GM19452 (cell line): ENCODE measurements at regions not wholly inside any gene's neighbourhood (a gene's known extent, or its start where the extent isn't known, plus 50 kb on each side); places are given as distances from the start of the nearest gene placed in this dataset.

ENCODE experiments used
- ATAC-seq: cut with Tn5 transposase; IDR thresholded peaks from one replicate; pipeline ENCODE4 v1.9.1; 2021; ENCODE audit not compliant: unreplicated experiment

GRCh38 chr2:52779446-52779845 lies 988.2 kb upstream of the CHAC2 start:
- no peak for ATAC-seq

- no peak for ATAC-seq
Measured at GRCh38 chr2:52776571-52776970, 991.0 kb upstream of the CHAC2 start.

- ATAC-seq = no peak
Measured at GRCh38 chr2:52775674-52776073, 991.9 kb upstream of the CHAC2 start.

GRCh38 chr2:52765735-52766134 lies 1001.9 kb upstream of the CHAC2 start:
- no peak for ATAC-seq

GRCh38 chr2:52749764-52750163 lies 1017.8 kb upstream of the CHAC2 start:
- no peak for ATAC-seq

GRCh38 chr2:52745144-52745543 lies 1022.5 kb upstream of the CHAC2 start:
- ATAC-seq = no peak

- no peak for ATAC-seq
Measured at GRCh38 chr2:52732849-52733395, 1034.7 kb upstream of the CHAC2 start.

- ATAC-seq = no peak
Measured at GRCh38 chr2:52724585-52724984, 1043.0 kb upstream of the CHAC2 start.

- ATAC-seq = no peak
Measured at GRCh38 chr2:52717836-52718235, 1049.8 kb upstream of the CHAC2 start.

- ATAC-seq = no peak
Measured at GRCh38 chr2:52710810-52711618, 1056.6 kb upstream of the CHAC2 start.

GRCh38 chr2:52704251-52704650 lies 1063.4 kb upstream of the CHAC2 start:
- no peak for ATAC-seq

- ATAC-seq = no peak
Measured at GRCh38 chr2:52703004-52703403, 1064.6 kb upstream of the CHAC2 start.

GRCh38 chr2:52698408-52698807 lies 1069.2 kb upstream of the CHAC2 start:
- ATAC-seq = no peak

GRCh38 chr2:52697690-52698089 lies 1069.9 kb upstream of the CHAC2 start:
- no peak for ATAC-seq

- no peak for ATAC-seq
Measured at GRCh38 chr2:52695731-52696130, 1071.9 kb upstream of the CHAC2 start.

GRCh38 chr2:52686935-52687334 lies 1080.7 kb upstream of the CHAC2 start:
- no peak for ATAC-seq

- ATAC-seq = no peak
Measured at GRCh38 chr2:52676056-52676455, 1091.5 kb upstream of the CHAC2 start.

GRCh38 chr2:52668724-52669123 lies 1098.9 kb upstream of the CHAC2 start:
- ATAC-seq = no peak

GRCh38 chr2:52659546-52659945 lies 1108.1 kb upstream of the CHAC2 start:
- ATAC-seq = no peak

GRCh38 chr2:52658598-52658997 lies 1109.0 kb upstream of the CHAC2 start:
- no peak for ATAC-seq

GRCh38 chr2:52639692-52640091 lies 1127.9 kb upstream of the CHAC2 start:
- ATAC-seq = no peak

- no peak for ATAC-seq
Measured at GRCh38 chr2:52632543-52632942, 1135.1 kb upstream of the CHAC2 start.

GRCh38 chr2:52629944-52630343 lies 1137.7 kb upstream of the CHAC2 start:
- no peak for ATAC-seq
